Fibroblast of skin of back (primary cell): ENCODE measurements at regions not wholly inside any gene's neighbourhood (a gene's known extent, or its start where the extent isn't known, plus 50 kb on each side); places are given as distances from the start of the nearest gene placed in this dataset.
"Not testable (repeated sequence)": the region's sequence is repeated elsewhere in the genome, so short reads cannot be mapped to it uniquely, and the experiment has no call there.

ENCODE experiments used
- DNase-seq: peaks from one replicate; pipeline ENCODE4 v3.0.0-alpha.2; 2013

- DNase-seq = not testable (repeated sequence)
Measured at GRCh38 chr10:2315045-2315485, 577.7 kb upstream of the ADARB2 start.

- DNase-seq = no peak
Measured at GRCh38 chr10:2306081-2306480, 568.8 kb upstream of the ADARB2 start.

- DNase-seq = no peak
Measured at GRCh38 chr10:2303169-2303568, 565.8 kb upstream of the ADARB2 start.

GRCh38 chr10:2301227-2301626, 563.9 kb upstream of the ADARB2 start:
- DNase-seq = no peak

GRCh38 chr10:2300231-2300630, 562.9 kb upstream of the ADARB2 start:
- DNase-seq = no peak

- DNase-seq = no peak
Measured at GRCh38 chr10:2296179-2296891, 559.0 kb upstream of the ADARB2 start.

GRCh38 chr10:2294739-2295138, 557.4 kb upstream of the ADARB2 start:
- no peak for DNase-seq

- DNase-seq = no peak
Measured at GRCh38 chr10:2284071-2284470, 546.7 kb upstream of the ADARB2 start.

GRCh38 chr10:2282202-2282601, 544.9 kb upstream of the ADARB2 start:
- no peak for DNase-seq

GRCh38 chr10:2280713-2281300, 543.5 kb upstream of the ADARB2 start:
- no peak for DNase-seq

GRCh38 chr10:2279711-2280110, 542.4 kb upstream of the ADARB2 start:
- no peak for DNase-seq

- no peak for DNase-seq
Measured at GRCh38 chr10:2278363-2278762, 541.0 kb upstream of the ADARB2 start.

GRCh38 chr10:2263561-2263960, 526.2 kb upstream of the ADARB2 start:
- no peak for DNase-seq

GRCh38 chr10:2262878-2263277, 525.6 kb upstream of the ADARB2 start:
- DNase-seq = no peak

GRCh38 chr10:2262333-2262732, 525.0 kb upstream of the ADARB2 start:
- DNase-seq = no peak

- DNase-seq = no peak
Measured at GRCh38 chr10:2256241-2256640, 518.9 kb upstream of the ADARB2 start.

GRCh38 chr10:2252096-2252495, 514.8 kb upstream of the ADARB2 start:
- DNase-seq = no peak

- no peak for DNase-seq
Measured at GRCh38 chr10:2251631-2252030, 514.3 kb upstream of the ADARB2 start.

GRCh38 chr10:2246747-2247146, 509.4 kb upstream of the ADARB2 start:
- DNase-seq = no peak

GRCh38 chr10:2245580-2245979, 508.3 kb upstream of the ADARB2 start:
- DNase-seq = no peak

GRCh38 chr10:2244471-2244870, 507.1 kb upstream of the ADARB2 start:
- DNase-seq = no peak

GRCh38 chr10:2236876-2237275, 499.6 kb upstream of the ADARB2 start:
- DNase-seq = no peak

GRCh38 chr10:2232479-2232878, 495.2 kb upstream of the ADARB2 start:
- no peak for DNase-seq

- DNase-seq = no peak
Measured at GRCh38 chr10:2230478-2230877, 493.2 kb upstream of the ADARB2 start.
